ACC112 (cell line): ENCODE measurements at regions not wholly inside any gene's neighbourhood (a gene's known extent, or its start where the extent isn't known, plus 50 kb on each side); places are given as distances from the start of the nearest gene placed in this dataset.

Experiments used
- H2AFZ ChIP-seq: fragments of 200-600 bp; sonication (generic); one replicate; pipeline ENCODE4 v1.6.0; 2017; ENCODE audit warnings: antibody characterized with exemption, low read length; ENCODE audit not compliant: unreplicated experiment
- H3K27ac ChIP-seq: fragments of 200-600 bp; sonication (generic); 2 replicates; pipeline ENCODE4 v1.5.1; 2014; ENCODE audit warnings: low read depth, mild to moderate bottlenecking, antibody characterized with exemption, low read length, moderate library complexity
- H3K27me3 ChIP-seq: fragments of 200-600 bp; sonication (generic); 2 replicates; pipeline ENCODE4 v1.6.1; 2014; ENCODE audit warnings: mild to moderate bottlenecking, antibody characterized with exemption, low read length, moderate library complexity, mixed read lengths; ENCODE audit not compliant: insufficient read depth
- H3K36me3 ChIP-seq: fragments of 200-600 bp; sonication (generic); 2 replicates; pipeline ENCODE4 v1.6.1; 2016; ENCODE audit warnings: mild to moderate bottlenecking, antibody characterized with exemption, low read length, moderate library complexity, mixed read lengths; ENCODE audit not compliant: insufficient read depth
- H3K4me1 ChIP-seq: fragments of 200-600 bp; sonication (generic); one replicate; pipeline ENCODE4 v1.6.1; 2016; ENCODE audit warnings: low read length, mixed read lengths; ENCODE audit not compliant: insufficient read depth, unreplicated experiment, control insufficient read depth
- H3K4me3 ChIP-seq: fragments of 200-600 bp; sonication (generic); 2 replicates; pipeline ENCODE4 v1.5.1; 2014; ENCODE audit warnings: mild to moderate bottlenecking, low read depth, low read length
- H3K79me2 ChIP-seq: fragments of 200-600 bp; sonication (generic); one replicate; pipeline ENCODE4 v1.6.0; 2016; ENCODE audit warnings: low read length; ENCODE audit not compliant: control insufficient read depth, unreplicated experiment, insufficient read depth

GRCh38 chr18:41756141-41756540 is 198.9 kb upstream of the PIK3C3 start:
- H3K4me1 ChIP-seq, result peaks cover 4% of the 10 kb centered on the region
- H3K27ac ChIP-seq, result no peak overlapping the region
- no peaks in the 10 kb centered on the region for H3K79me2 ChIP-seq
- H2AFZ ChIP-seq, result no peak overlapping the region
- H3K36me3 ChIP-seq, result no peaks in the 10 kb centered on the region
- no peak overlapping the region for H3K4me3 ChIP-seq
- H3K27me3 ChIP-seq, result peaks cover 54% of the 10 kb centered on the region

GRCh38 chr18:41754332-41754731 is 200.7 kb upstream of the PIK3C3 start:
- Histone ChIP-seq H3K79me2 (no peaks in the 10 kb centered on the region), H2AFZ (no peak overlapping the region), H3K4me1 (no peaks in the 10 kb centered on the region), H3K36me3 (no peaks in the 10 kb centered on the region), H3K27me3 (peaks cover 60% of the 10 kb centered on the region), H3K27ac (no peak overlapping the region), H3K4me3 (no peak overlapping the region)

GRCh38 chr18:41753826-41754225 is 201.2 kb upstream of the PIK3C3 start:
- Histone ChIP-seq H3K79me2 (no peaks in the 10 kb centered on the region), H3K27ac (no peak overlapping the region), H2AFZ (no peak overlapping the region), H3K27me3 (peaks cover 63% of the 10 kb centered on the region), H3K4me3 (no peak overlapping the region), H3K36me3 (no peaks in the 10 kb centered on the region), H3K4me1 (no peaks in the 10 kb centered on the region)

GRCh38 chr18:41752826-41753225 is 202.2 kb upstream of the PIK3C3 start:
- Histone ChIP-seq H3K36me3 (no peaks in the 10 kb centered on the region), H3K4me3 (no peak overlapping the region), H3K27me3 (peaks cover 64% of the 10 kb centered on the region), H3K79me2 (no peaks in the 10 kb centered on the region), H2AFZ (no peak overlapping the region), H3K4me1 (no peaks in the 10 kb centered on the region), H3K27ac (no peak overlapping the region)

- Histone ChIP-seq H3K79me2 (no peaks in the 10 kb centered on the region), H3K27ac (no peak overlapping the region), H3K4me1 (no peaks in the 10 kb centered on the region), H3K36me3 (no peaks in the 10 kb centered on the region), H3K27me3 (peaks cover 60% of the 10 kb centered on the region), H3K4me3 (no peak overlapping the region), H2AFZ (no peak overlapping the region)
These were observed 203.4 kb upstream of the PIK3C3 start for GRCh38 chr18:41751652-41752051.

GRCh38 chr18:41751161-41751560 is 203.9 kb upstream of the PIK3C3 start:
- Histone ChIP-seq H3K4me3 (no peak overlapping the region), H3K36me3 (no peaks in the 10 kb centered on the region), H2AFZ (no peak overlapping the region), H3K4me1 (no peaks in the 10 kb centered on the region), H3K27me3 (peaks cover 61% of the 10 kb centered on the region), H3K79me2 (no peaks in the 10 kb centered on the region), H3K27ac (no peak overlapping the region)

GRCh38 chr18:41747723-41748242 is 207.3 kb upstream of the PIK3C3 start:
- H2AFZ ChIP-seq, result no peak overlapping the region
- no peaks in the 10 kb centered on the region for H3K4me1 ChIP-seq
- no peaks in the 10 kb centered on the region for H3K79me2 ChIP-seq
- peaks cover 63% of the 10 kb centered on the region for H3K27me3 ChIP-seq
- H3K36me3 ChIP-seq, result no peaks in the 10 kb centered on the region
- no peak overlapping the region for H3K4me3 ChIP-seq
- H3K27ac ChIP-seq, result no peak overlapping the region

GRCh38 chr18:41745166-41746049 is 209.6 kb upstream of the PIK3C3 start:
- Histone ChIP-seq H2AFZ (no peak overlapping the region), H3K36me3 (no peaks in the 10 kb centered on the region), H3K4me1 (no peaks in the 10 kb centered on the region), H3K27me3 (peaks cover 54% of the 10 kb centered on the region), H3K79me2 (no peaks in the 10 kb centered on the region), H3K27ac (no peak overlapping the region), H3K4me3 (no peak overlapping the region)

- Histone ChIP-seq H3K4me3 (no peak overlapping the region), H3K4me1 (no peaks in the 10 kb centered on the region), H3K79me2 (no peaks in the 10 kb centered on the region), H3K27me3 (peaks cover 49% of the 10 kb centered on the region), H3K27ac (no peak overlapping the region), H3K36me3 (no peaks in the 10 kb centered on the region), H2AFZ (no peak overlapping the region)
These were observed 210.5 kb upstream of the PIK3C3 start for GRCh38 chr18:41744421-41745030.

- H3K4me1 ChIP-seq, result no peaks in the 10 kb centered on the region
- no peaks in the 10 kb centered on the region for H3K36me3 ChIP-seq
- no peak overlapping the region for H3K27ac ChIP-seq
- H3K27me3 ChIP-seq, result peaks cover 6% of the 10 kb centered on the region; the same call in 1 of the 2 replicates
- H3K4me3 ChIP-seq, result no peak overlapping the region
- no peaks in the 10 kb centered on the region for H3K79me2 ChIP-seq
- no peak overlapping the region for H2AFZ ChIP-seq
These were observed 217.8 kb upstream of the PIK3C3 start for GRCh38 chr18:41737218-41737617.

GRCh38 chr18:41734917-41735316 is 220.1 kb upstream of the PIK3C3 start:
- H3K4me1 ChIP-seq, result no peaks in the 10 kb centered on the region
- H3K4me3 ChIP-seq, result no peak overlapping the region
- H2AFZ ChIP-seq, result no peak overlapping the region
- H3K27me3 ChIP-seq, result peaks cover 6% of the 10 kb centered on the region; the same call in 1 of the 2 replicates
- no peaks in the 10 kb centered on the region for H3K79me2 ChIP-seq
- H3K36me3 ChIP-seq, result no peaks in the 10 kb centered on the region
- no peak overlapping the region for H3K27ac ChIP-seq
